ENCODE measurements at regions not wholly inside any gene's neighbourhood (a gene's known extent, or its start where the extent isn't known, plus 50 kb on each side); places are given as distances from the start of the nearest gene placed in this dataset.

GRCh38 chr15:96020797-96021196, 309.7 kb upstream of the NR2F2 start:
- no peak for TF ChIP-seq TCF12 (IDR thresholded peaks at IDR 0.05)
- TF ChIP-seq, protein P1, sequence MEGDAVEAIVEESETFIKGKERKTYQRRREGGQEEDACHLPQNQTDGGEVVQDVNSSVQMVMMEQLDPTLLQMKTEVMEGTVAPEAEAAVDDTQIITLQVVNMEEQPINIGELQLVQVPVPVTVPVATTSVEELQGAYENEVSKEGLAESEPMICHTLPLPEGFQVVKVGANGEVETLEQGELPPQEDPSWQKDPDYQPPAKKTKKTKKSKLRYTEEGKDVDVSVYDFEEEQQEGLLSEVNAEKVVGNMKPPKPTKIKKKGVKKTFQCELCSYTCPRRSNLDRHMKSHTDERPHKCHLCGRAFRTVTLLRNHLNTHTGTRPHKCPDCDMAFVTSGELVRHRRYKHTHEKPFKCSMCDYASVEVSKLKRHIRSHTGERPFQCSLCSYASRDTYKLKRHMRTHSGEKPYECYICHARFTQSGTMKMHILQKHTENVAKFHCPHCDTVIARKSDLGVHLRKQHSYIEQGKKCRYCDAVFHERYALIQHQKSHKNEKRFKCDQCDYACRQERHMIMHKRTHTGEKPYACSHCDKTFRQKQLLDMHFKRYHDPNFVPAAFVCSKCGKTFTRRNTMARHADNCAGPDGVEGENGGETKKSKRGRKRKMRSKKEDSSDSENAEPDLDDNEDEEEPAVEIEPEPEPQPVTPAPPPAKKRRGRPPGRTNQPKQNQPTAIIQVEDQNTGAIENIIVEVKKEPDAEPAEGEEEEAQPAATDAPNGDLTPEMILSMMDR (IDR thresholded peaks at IDR 0.05) = no peak
- no peak for TF ChIP-seq RXRA (IDR thresholded peaks at IDR 0.05; ENCODE audit: borderline replicate concordance, low read depth)
- TF ChIP-seq GABPA (IDR thresholded peaks at IDR 0.05; ENCODE audit: low read depth) = no peak
- TF ChIP-seq RFX5 (IDR thresholded peaks at IDR 0.05; ENCODE audit: low read length) = no peak
